Ishikawa (cell line): ENCODE measurements at regions not wholly inside any gene's neighbourhood (a gene's known extent, or its start where the extent isn't known, plus 50 kb on each side); places are given as distances from the start of the nearest gene placed in this dataset.

Experiments used
- CEBPB ChIP-seq: IDR thresholded peaks from 2 replicates; pipeline ENCODE4 v1.6.1; 2012
- CREB1 ChIP-seq: IDR thresholded peaks from 2 replicates; pipeline ENCODE4 v1.6.1; 2012; ENCODE audit warnings: low read depth
- EGR1 ChIP-seq: IDR thresholded peaks from 2 replicates; pipeline ENCODE4 v1.6.1; 2012
- EP300 ChIP-seq: IDR thresholded peaks from 2 replicates; pipeline ENCODE4 v1.6.1; 2012; ENCODE audit warnings: borderline replicate concordance
- FOXM1 ChIP-seq: IDR thresholded peaks from 2 replicates; pipeline ENCODE4 v1.6.1; 2012; ENCODE audit warnings: low read depth, borderline replicate concordance
- NFIC ChIP-seq: IDR thresholded peaks from 2 replicates; pipeline ENCODE4 v1.6.1; 2012
- RAD21 ChIP-seq: IDR thresholded peaks from 2 replicates; pipeline ENCODE4 v1.6.1; 2012; ENCODE audit warnings: low read depth
- REST ChIP-seq: IDR thresholded peaks from 2 replicates; pipeline ENCODE4 v1.6.1; 2012; ENCODE audit warnings: low read depth, mild to moderate bottlenecking
- TAF1 ChIP-seq: IDR thresholded peaks from 2 replicates; pipeline ENCODE4 v1.6.1; 2012; ENCODE audit warnings: low read depth, mild to moderate bottlenecking
- TCF12 ChIP-seq: IDR thresholded peaks from 2 replicates; pipeline ENCODE4 v1.6.1; 2012; ENCODE audit warnings: low read depth
- TEAD4 ChIP-seq: IDR thresholded peaks from 2 replicates; pipeline ENCODE4 v1.6.1; 2012
- USF1 ChIP-seq: IDR thresholded peaks from 2 replicates; pipeline ENCODE4 v1.6.1; 2012
- YY1 ChIP-seq: IDR thresholded peaks from 2 replicates; pipeline ENCODE4 v1.6.1; 2012; ENCODE audit warnings: low read depth
- ZBTB7A ChIP-seq: IDR thresholded peaks from 2 replicates; pipeline ENCODE4 v1.6.1; 2012; ENCODE audit warnings: low read depth
- TF ChIP-seq, protein P1 (sequence below): IDR thresholded peaks from 2 replicates; pipeline ENCODE4 v1.6.1; 2012

- TF ChIP-seq EGR1 (no peak), EP300 (no peak), USF1 (no peak), NFIC (no peak), TAF1 (no peak), TEAD4 (no peak), TCF12 (no peak), ZBTB7A (no peak), YY1 (no peak), REST (no peak), CREB1 (no peak)
These were observed 161.6 kb downstream of the TMEM18 start for GRCh38 chr2:515441-516127.

GRCh38 chr2:513981-514706 lies 163.1 kb downstream of the TMEM18 start:
- no peak for TF ChIP-seq CEBPB
- TF ChIP-seq, protein P1, sequence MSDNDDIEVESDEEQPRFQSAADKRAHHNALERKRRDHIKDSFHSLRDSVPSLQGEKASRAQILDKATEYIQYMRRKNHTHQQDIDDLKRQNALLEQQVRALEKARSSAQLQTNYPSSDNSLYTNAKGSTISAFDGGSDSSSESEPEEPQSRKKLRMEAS: no peak
- TF ChIP-seq TEAD4: no peak
- TF ChIP-seq REST: no peak
- no peak for TF ChIP-seq TAF1
- no peak for TF ChIP-seq YY1
- TF ChIP-seq CREB1: no peak

DNA sequence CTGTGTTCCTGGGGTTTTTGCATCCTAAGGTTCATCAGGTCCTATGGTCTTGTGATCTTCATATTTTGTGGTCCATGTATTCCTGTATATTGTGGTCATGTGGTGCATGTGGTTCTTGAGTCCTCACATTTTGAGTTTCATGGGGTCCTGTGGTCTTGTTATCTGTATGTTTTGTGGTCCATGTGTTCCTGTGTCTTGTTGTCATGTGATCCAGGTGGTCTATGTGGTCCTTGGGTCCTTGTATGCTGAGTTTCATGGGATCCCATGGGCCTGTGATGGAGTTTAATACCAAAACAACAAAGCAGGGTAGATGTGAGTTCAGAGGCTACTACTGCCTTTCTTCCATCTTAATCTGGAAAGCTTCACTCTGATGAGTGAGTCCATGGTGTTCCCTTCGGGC lies 166.4 kb downstream of the TMEM18 start:
- TF ChIP-seq FOXM1 (no peak), EGR1 (no peak), EP300 (no peak), CREB1 (no peak), RAD21 (no peak), TCF12 (no peak), TEAD4 (no peak), ZBTB7A (no peak), REST (no peak), USF1 (no peak), CEBPB (no peak)
- TF ChIP-seq, protein P1: no peak

DNA sequence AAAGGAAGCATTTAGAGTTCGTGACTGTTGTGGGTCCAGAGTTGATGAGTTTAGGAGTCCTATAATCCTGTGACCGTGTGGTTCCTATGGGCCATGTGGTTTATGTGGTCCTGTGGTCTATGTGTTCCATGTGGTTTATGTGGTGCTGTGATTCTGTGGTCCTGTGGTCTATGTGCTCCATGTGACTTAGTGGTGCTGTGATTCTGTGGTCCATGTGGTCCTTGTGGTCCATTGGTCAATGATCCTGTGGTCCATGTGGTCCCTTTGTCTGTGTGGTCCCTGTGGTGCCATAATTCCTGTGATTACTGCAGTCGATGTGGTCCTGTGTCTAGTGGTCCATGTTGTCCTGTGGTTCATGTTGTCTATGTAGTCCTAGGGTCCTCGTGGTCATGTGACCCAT lies 167.3 kb downstream of the TMEM18 start:
- TF ChIP-seq TEAD4 (no peak), REST (no peak), YY1 (no peak), EP300 (no peak), CREB1 (no peak), USF1 (no peak), TCF12 (no peak), TAF1 (no peak), CEBPB (no peak), EGR1 (no peak), ZBTB7A (no peak), FOXM1 (no peak), NFIC (no peak), RAD21 (no peak)
- TF ChIP-seq, protein P1: no peak
